ENCODE measurements at regions not wholly inside any gene's neighbourhood (a gene's known extent, or its start where the extent isn't known, plus 50 kb on each side); places are given as distances from the start of the nearest gene placed in this dataset.

GRCh38 chr6:71588490-71588889 is 297.9 kb upstream of the RIMS1 start:
- no peak overlapping the region for H3K27ac Mint-ChIP-seq
- no peaks in the 10 kb centered on the region for H3K79me2 ChIP-seq (ENCODE audit: control insufficient read depth, insufficient read depth, low read length)
- no peak overlapping the region for H3K4me3 Mint-ChIP-seq
- H3K4me2 ChIP-seq (replicated peaks; ENCODE audit: low read depth, low read length, poor library complexity, severe bottlenecking), result no peak overlapping the region
- H4K20me1 ChIP-seq (ENCODE audit: control insufficient read depth, insufficient read depth, low read length, poor library complexity, severe bottlenecking), result no peaks in the 10 kb centered on the region
- H3K27me3 ChIP-seq (replicated peaks in 1 of 4; ENCODE audit: control extremely low read depth in 1 of 4, control insufficient read depth in 3 of 4, insufficient read depth in 4 of 4, low read length in 3 of 4), result peaks cover 0 to 6% (median 2%) of the 10 kb centered on the region in 4 experiments
- no peaks in the 10 kb centered on the region for H3K9me3 Mint-ChIP-seq (ENCODE audit: insufficient read depth)
- DNase-seq, result no peak
- no peak overlapping the region for H2AFZ ChIP-seq (ENCODE audit: insufficient read depth, low read depth, low read length, poor library complexity, severe bottlenecking)
- H3K4me1 Mint-ChIP-seq, result no peaks in the 10 kb centered on the region
- no peak overlapping the region for H3K27ac ChIP-seq (ENCODE audit: low read length in 2 of 2)
- no peaks in the 10 kb centered on the region for H3K4me1 ChIP-seq (ENCODE audit: control insufficient read depth in 2 of 2, insufficient read depth in 2 of 2, low read length in 2 of 2)
- peaks cover 6% of the 10 kb centered on the region for H3K27me3 Mint-ChIP-seq
- ChIA-PET CTCF (no interaction called here), POLR2A (no interaction called here)
- TF ChIP-seq CTCF (IDR thresholded peaks at IDR 0.05) (no peak), EZH2 (IDR thresholded peaks at IDR 0.05; ENCODE audit: borderline replicate concordance, insufficient read depth, low read depth, low read length, poor library complexity, severe bottlenecking) (no peak)
- intact Hi-C loops (cut with micrococcal nuclease), result no loop called here
- H3K9me3 ChIP-seq (ENCODE audit: control extremely low read depth in 1 of 3, control insufficient read depth in 2 of 3, insufficient read depth in 1 of 3, low read length in 2 of 3), result peaks cover 0 to 21% (median 0%) of the 10 kb centered on the region in 3 donors
- H3K9ac ChIP-seq (ENCODE audit: low read length), result no peak overlapping the region
- H3K4me3 ChIP-seq (ENCODE audit: control extremely low read depth in 1 of 5, extremely low read depth in 1 of 5, insufficient read depth in 1 of 5, low read depth in 2 of 5, low read length in 4 of 5), result no peak overlapping the region
- ATAC-seq (ENCODE audit: low read depth), result no peak
- WGBS (ENCODE audit: insufficient coverage), result 38% methylated on average over 19 of the region's 28 CpGs
- H3K36me3 ChIP-seq (replicated peaks in 1 of 2; ENCODE audit: control extremely low read depth in 1 of 2, control insufficient read depth in 1 of 2, extremely low read depth in 1 of 2, insufficient read depth in 2 of 2, low read length in 1 of 2), result no peaks in the 10 kb centered on the region

- intact Hi-C loops (cut with micrococcal nuclease), result no loop called here
- no peak overlapping the region for H3K27ac ChIP-seq (ENCODE audit: low read length in 2 of 2)
- no peaks in the 10 kb centered on the region for H3K9me3 Mint-ChIP-seq (ENCODE audit: insufficient read depth)
- no peak for TF ChIP-seq CTCF (IDR thresholded peaks at IDR 0.05)
- no peak for TF ChIP-seq EZH2 (IDR thresholded peaks at IDR 0.05; ENCODE audit: borderline replicate concordance, insufficient read depth, low read depth, low read length, poor library complexity, severe bottlenecking)
- DNase-seq (no peak), ATAC-seq (ENCODE audit: low read depth) (no peak)
- no peaks in the 10 kb centered on the region for H3K4me1 ChIP-seq (ENCODE audit: control insufficient read depth in 2 of 2, insufficient read depth in 2 of 2, low read length in 2 of 2)
- ChIA-PET POLR2A (no interaction called here), CTCF (no interaction called here)
- H3K4me3 Mint-ChIP-seq, result no peak overlapping the region
- H3K27me3 ChIP-seq (replicated peaks in 1 of 4; ENCODE audit: control extremely low read depth in 1 of 4, control insufficient read depth in 3 of 4, insufficient read depth in 4 of 4, low read length in 3 of 4), result peaks cover 0 to 6% (median 2%) of the 10 kb centered on the region in 4 experiments
- no peak overlapping the region for H3K4me3 ChIP-seq (ENCODE audit: control extremely low read depth in 1 of 5, extremely low read depth in 1 of 5, insufficient read depth in 1 of 5, low read depth in 2 of 5, low read length in 4 of 5)
- no peak overlapping the region for H3K27ac Mint-ChIP-seq
- H3K36me3 ChIP-seq (replicated peaks in 1 of 2; ENCODE audit: control extremely low read depth in 1 of 2, control insufficient read depth in 1 of 2, extremely low read depth in 1 of 2, insufficient read depth in 2 of 2, low read length in 1 of 2), result no peaks in the 10 kb centered on the region
- no peaks in the 10 kb centered on the region for H3K79me2 ChIP-seq (ENCODE audit: control insufficient read depth, insufficient read depth, low read length)
- no CpG with 5 or more reads among the region's 5 CpGs for WGBS (ENCODE audit: insufficient coverage)
- H3K27me3 Mint-ChIP-seq, result peaks cover 6% of the 10 kb centered on the region
- H3K9ac ChIP-seq (ENCODE audit: low read length), result no peak overlapping the region
- no peaks in the 10 kb centered on the region for H3K4me1 Mint-ChIP-seq
- no peaks in the 10 kb centered on the region for H4K20me1 ChIP-seq (ENCODE audit: control insufficient read depth, insufficient read depth, low read length, poor library complexity, severe bottlenecking)
- peaks cover 0 to 18% (median 0%) of the 10 kb centered on the region in 3 donors for H3K9me3 ChIP-seq (ENCODE audit: control extremely low read depth in 1 of 3, control insufficient read depth in 2 of 3, insufficient read depth in 1 of 3, low read length in 2 of 3)
- H3K4me2 ChIP-seq (replicated peaks; ENCODE audit: low read depth, low read length, poor library complexity, severe bottlenecking), result no peak overlapping the region
- H2AFZ ChIP-seq (ENCODE audit: insufficient read depth, low read depth, low read length, poor library complexity, severe bottlenecking), result no peak overlapping the region
Measured at GRCh38 chr6:71589254-71589653, 297.1 kb upstream of the RIMS1 start.
